ENCODE measurements at regions not wholly inside any gene's neighbourhood (a gene's known extent, or its start where the extent isn't known, plus 50 kb on each side); places are given as distances from the start of the nearest gene placed in this dataset.

DNA sequence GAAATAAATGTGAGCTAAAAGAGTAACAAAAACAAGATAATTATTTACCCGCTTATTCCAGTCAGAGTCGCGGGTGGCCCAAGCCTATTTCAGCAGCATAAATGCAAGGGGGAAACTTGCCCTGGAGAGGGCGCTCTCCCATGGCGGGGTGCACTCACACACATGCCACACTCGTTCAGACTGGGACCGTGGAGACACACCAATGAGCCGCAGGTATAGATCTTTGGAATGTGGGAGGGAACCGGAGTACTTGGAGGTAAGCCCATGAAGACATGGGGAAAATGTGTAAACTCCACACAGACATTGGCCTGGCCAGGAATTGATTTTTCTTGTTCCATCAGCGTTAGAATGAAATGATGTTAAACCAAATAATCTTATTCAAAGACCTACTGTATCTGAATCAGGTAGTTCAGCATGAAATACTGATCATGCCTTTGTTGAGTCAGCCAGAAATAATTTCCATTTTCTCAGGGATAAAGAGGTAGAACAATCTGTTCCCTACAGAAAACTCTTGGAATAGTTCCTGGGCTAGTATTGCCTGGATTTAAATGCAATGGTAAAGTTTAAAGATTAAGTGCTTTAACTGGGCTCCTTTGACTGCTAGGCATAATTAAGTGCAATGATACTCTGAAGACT, 191.5 kb downstream of the MCHR2 start:
- peaks cover 8% of the 10 kb centered on the region for H3K4me1 Mint-ChIP-seq (ENCODE audit: low read depth, unreplicated experiment)
- no peak for TF ChIP-seq CTCF (IDR thresholded peaks at IDR 0.05; ENCODE audit: unreplicated experiment)
- no peaks in the 10 kb centered on the region for H3K36me3 Mint-ChIP-seq (ENCODE audit: insufficient read depth, unreplicated experiment)
- CTCF ChIA-PET, result no interaction called here
- H3K4me3 Mint-ChIP-seq (ENCODE audit: low read depth, unreplicated experiment), result no peak overlapping the region
- intact Hi-C loops (cut with micrococcal nuclease; ENCODE audit: unreplicated experiment), result no loop called here
- H3K9me3 Mint-ChIP-seq (ENCODE audit: low read depth, unreplicated experiment), result no peaks in the 10 kb centered on the region
- peak; percentile 47 for DNase-seq
- H3K27me3 Mint-ChIP-seq (ENCODE audit: unreplicated experiment), result no peaks in the 10 kb centered on the region
- H3K27ac Mint-ChIP-seq (ENCODE audit: unreplicated experiment), result no peak overlapping the region
- BruUV-seq (replicated peaks), result no TSS peak

DNA sequence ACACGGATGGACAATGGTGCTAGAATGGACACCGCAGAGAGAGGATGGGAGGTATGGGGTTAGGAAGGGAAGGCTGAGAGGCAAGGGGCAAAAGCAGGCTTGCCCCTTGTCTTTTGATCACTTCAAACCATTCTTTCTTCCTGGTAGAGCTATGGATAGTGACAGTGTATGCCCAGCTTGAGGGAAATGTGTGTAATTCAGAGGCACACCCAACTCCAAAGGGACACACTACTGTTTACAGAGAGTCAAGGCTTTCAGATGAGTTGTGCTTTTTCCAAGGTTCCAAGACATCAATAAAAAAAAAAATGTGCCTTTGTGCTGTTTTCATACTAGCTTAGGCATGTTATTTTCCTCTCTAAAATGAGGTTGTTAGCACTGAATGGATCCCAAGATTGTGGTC, 185.0 kb downstream of the MCHR2 start:
- CTCF ChIA-PET, result interaction anchor here (0.6 kb wide), 1 partner anchor 1454 kb away, joined by 4 read pairs; no protein-coding TSS in a partner anchor
- DNase-seq, result no peak
- Mint-ChIP-seq H3K27me3 (ENCODE audit: unreplicated experiment) (peaks cover 24% of the 10 kb centered on the region), H3K4me3 (ENCODE audit: low read depth, unreplicated experiment) (no peak overlapping the region), H3K36me3 (ENCODE audit: insufficient read depth, unreplicated experiment) (no peaks in the 10 kb centered on the region), H3K27ac (ENCODE audit: unreplicated experiment) (no peak overlapping the region), H3K4me1 (ENCODE audit: low read depth, unreplicated experiment) (peaks cover 8% of the 10 kb centered on the region), H3K9me3 (ENCODE audit: low read depth, unreplicated experiment) (no peaks in the 10 kb centered on the region)
- TF ChIP-seq CTCF (IDR thresholded peaks at IDR 0.05; ENCODE audit: unreplicated experiment), result no peak
- intact Hi-C loops (cut with micrococcal nuclease; ENCODE audit: unreplicated experiment), result no loop called here
- no TSS peak for BruUV-seq (replicated peaks)

- TF ChIP-seq CTCF (IDR thresholded peaks at IDR 0.05; ENCODE audit: unreplicated experiment), result no peak
- H3K27ac Mint-ChIP-seq (ENCODE audit: unreplicated experiment), result no peak overlapping the region
- no peaks in the 10 kb centered on the region for H3K36me3 Mint-ChIP-seq (ENCODE audit: insufficient read depth, unreplicated experiment)
- peaks cover 24% of the 10 kb centered on the region for H3K27me3 Mint-ChIP-seq (ENCODE audit: unreplicated experiment)
- intact Hi-C loops (cut with micrococcal nuclease; ENCODE audit: unreplicated experiment), result no loop called here
- peaks cover 8% of the 10 kb centered on the region for H3K4me1 Mint-ChIP-seq (ENCODE audit: low read depth, unreplicated experiment)
- no peak for DNase-seq
- CTCF ChIA-PET, result no interaction called here
- no peaks in the 10 kb centered on the region for H3K9me3 Mint-ChIP-seq (ENCODE audit: low read depth, unreplicated experiment)
- BruUV-seq (replicated peaks), result no TSS peak
- H3K4me3 Mint-ChIP-seq (ENCODE audit: low read depth, unreplicated experiment), result no peak overlapping the region
These were observed 183.7 kb downstream of the MCHR2 start for GRCh38 chr6:99810295-99810694.

- Mint-ChIP-seq H3K36me3 (ENCODE audit: insufficient read depth, unreplicated experiment) (no peaks in the 10 kb centered on the region), H3K27me3 (ENCODE audit: unreplicated experiment) (peaks cover 24% of the 10 kb centered on the region), H3K4me3 (ENCODE audit: low read depth, unreplicated experiment) (no peak overlapping the region), H3K4me1 (ENCODE audit: low read depth, unreplicated experiment) (peaks cover 8% of the 10 kb centered on the region), H3K27ac (ENCODE audit: unreplicated experiment) (no peak overlapping the region), H3K9me3 (ENCODE audit: low read depth, unreplicated experiment) (no peaks in the 10 kb centered on the region)
- no TSS peak for BruUV-seq (replicated peaks)
- TF ChIP-seq CTCF (IDR thresholded peaks at IDR 0.05; ENCODE audit: unreplicated experiment), result no peak
- CTCF ChIA-PET, result no interaction called here
- DNase-seq, result no peak
- intact Hi-C loops (cut with micrococcal nuclease; ENCODE audit: unreplicated experiment), result no loop called here
These were observed 182.9 kb downstream of the MCHR2 start for GRCh38 chr6:99810942-99811620.

Measured in Calu3 (cell line).